HEK293 (cell line): ENCODE measurements at regions not wholly inside any gene's neighbourhood (a gene's known extent, or its start where the extent isn't known, plus 50 kb on each side); places are given as distances from the start of the nearest gene placed in this dataset.

ENCODE experiments used
- CTCF ChIP-seq: fragments of 450-650 bp; formaldehyde crosslinking; IDR thresholded peaks from 2 replicates; pipeline ENCODE4 v1.5.1; 2016; ENCODE audit warnings: missing biosample characterization, missing genetic modification characterization
- SALL2 ChIP-seq: fragments of 450-650 bp; formaldehyde crosslinking; IDR thresholded peaks from 2 replicates; pipeline ENCODE4 v1.5.0; 2017; ENCODE audit warnings: missing biosample characterization, mild to moderate bottlenecking, missing genetic modification characterization, borderline replicate concordance
- TCF7L2 ChIP-seq: IDR thresholded peaks from 2 replicates; pipeline ENCODE4 v1.6.1; 2011; ENCODE audit warnings: low read depth, mild to moderate bottlenecking, inconsistent platforms, low read length, moderate library complexity, borderline replicate concordance
- ZNF350 ChIP-seq: fragments of 450-650 bp; formaldehyde crosslinking; IDR thresholded peaks from 2 replicates; pipeline ENCODE4 v1.5.0; 2017; ENCODE audit warnings: missing biosample characterization, mild to moderate bottlenecking, missing genetic modification characterization
- ZNF366 ChIP-seq: fragments of 450-650 bp; formaldehyde crosslinking; conservative IDR thresholded peaks from 2 replicates; pipeline ENCODE4 v1.5.1; 2016; ENCODE audit warnings: missing biosample characterization, missing genetic modification characterization
- ZNF549 ChIP-seq: fragments of 450-650 bp; IDR thresholded peaks from 2 replicates; pipeline ENCODE4 v1.5.1; 2018; ENCODE audit warnings: missing biosample characterization, missing genetic modification characterization, mild to moderate bottlenecking, inconsistent platforms, moderate library complexity

- no peak for TF ChIP-seq SALL2
- no peak for TF ChIP-seq ZNF366 (tag by site-specific recombination)
- no peak for TF ChIP-seq CTCF (tag by site-specific recombination)
- no peak for TF ChIP-seq ZNF350 (tag by site-specific recombination)
- TF ChIP-seq TCF7L2 = no peak
- TF ChIP-seq ZNF549 (tag by site-specific recombination) = no peak
These were observed 260.9 kb upstream of the CHD6 start for GRCh38 chr20:41879123-41879522.
